Esophagus muscularis mucosa (tissue), 4 donors: ENCODE measurements at regions not wholly inside any gene's neighbourhood (a gene's known extent, or its start where the extent isn't known, plus 50 kb on each side); places are given as distances from the start of the nearest gene placed in this dataset.

ENCODE experiments used
- DNase-seq: peaks from one replicate; pipeline ENCODE4 v3.0.0-alpha.2; 2017; ENCODE audit errors: extremely low spot score
- H3K27ac ChIP-seq, 4 donors: fragments of 200-600 bp; sonication (generic); replicated peaks in 1 of 4; 1 replicate in 3 of 4; 2 replicates in 1 of 4; pipeline ENCODE4 v1.5.1; 2016 to 2019; ENCODE audit warnings: mild to moderate bottlenecking in 1 of 4
- H3K27me3 ChIP-seq, 4 donors: fragments of 200-600 bp; sonication (generic); one replicate each; pipeline versions ENCODE4 v1.5.1 to v1.6.0; 2016 to 2019
- H3K36me3 ChIP-seq, 4 donors: fragments of 200-600 bp; sonication (generic); one replicate each; pipeline ENCODE4 v1.5.1; 2016 to 2019
- H3K4me1 ChIP-seq, 4 donors: fragments of 200-600 bp; sonication (generic); one replicate each; pipeline ENCODE4 v1.5.1; 2016 to 2019
- H3K4me3 ChIP-seq, 4 donors: fragments of 200-600 bp; sonication (generic); 1 replicate in 2 of 4; 2 replicates in 2 of 4; pipeline ENCODE4 v1.5.1; 2016 to 2019; ENCODE audit warnings: mild to moderate bottlenecking in 4 of 4, moderate library complexity in 1 of 4
- H3K9me3 ChIP-seq, 4 donors: fragments of 200-600 bp; sonication (generic); 1 replicate in 3 of 4; 2 replicates in 1 of 4; pipeline ENCODE4 v1.5.1; 2016 to 2019
- EP300 ChIP-seq: sonication (generic); formaldehyde crosslinking; IDR thresholded peaks from one replicate; pipeline ENCODE4 v1.6.1; 2017; ENCODE audit warnings: antibody characterized with exemption
- POLR2A ChIP-seq: fragments of 450-650 bp; IDR thresholded peaks from one replicate; pipeline ENCODE4 v1.6.1; 2017; ENCODE audit warnings: antibody characterized with exemption, moderate library complexity, mild to moderate bottlenecking, low read depth
- POLR2AphosphoS5 ChIP-seq, 2 donors: sonication (generic); formaldehyde crosslinking; IDR thresholded peaks; one replicate each; pipeline ENCODE4 v1.6.1; 2017; ENCODE audit warnings: antibody characterized with exemption in 2 of 2
- WGBS: methylation state at CpG from one replicate; pipeline ENCODE4 v1.1.5; 2018; 5-methylcytosine and 5-hydroxymethylcytosine counted together
- intact Hi-C: fragments of 100-400 bp; cut with DNase I; formaldehyde crosslinking; loops from one replicate; pipeline ENCODE4 v1.15.1; 2023
- TF ChIP-seq, protein P1 (sequence below), 3 experiments: fragments of 200-600 bp in 2 of 3; fragments of 450-650 bp in 1 of 3; sonication (generic) in 2 of 3; IDR thresholded peaks; one replicate each; pipeline ENCODE4 v1.5.1; 2017 to 2019; ENCODE audit warnings: antibody characterized with exemption in 3 of 3, mild to moderate bottlenecking in 2 of 3, moderate library complexity in 1 of 3

DNA sequence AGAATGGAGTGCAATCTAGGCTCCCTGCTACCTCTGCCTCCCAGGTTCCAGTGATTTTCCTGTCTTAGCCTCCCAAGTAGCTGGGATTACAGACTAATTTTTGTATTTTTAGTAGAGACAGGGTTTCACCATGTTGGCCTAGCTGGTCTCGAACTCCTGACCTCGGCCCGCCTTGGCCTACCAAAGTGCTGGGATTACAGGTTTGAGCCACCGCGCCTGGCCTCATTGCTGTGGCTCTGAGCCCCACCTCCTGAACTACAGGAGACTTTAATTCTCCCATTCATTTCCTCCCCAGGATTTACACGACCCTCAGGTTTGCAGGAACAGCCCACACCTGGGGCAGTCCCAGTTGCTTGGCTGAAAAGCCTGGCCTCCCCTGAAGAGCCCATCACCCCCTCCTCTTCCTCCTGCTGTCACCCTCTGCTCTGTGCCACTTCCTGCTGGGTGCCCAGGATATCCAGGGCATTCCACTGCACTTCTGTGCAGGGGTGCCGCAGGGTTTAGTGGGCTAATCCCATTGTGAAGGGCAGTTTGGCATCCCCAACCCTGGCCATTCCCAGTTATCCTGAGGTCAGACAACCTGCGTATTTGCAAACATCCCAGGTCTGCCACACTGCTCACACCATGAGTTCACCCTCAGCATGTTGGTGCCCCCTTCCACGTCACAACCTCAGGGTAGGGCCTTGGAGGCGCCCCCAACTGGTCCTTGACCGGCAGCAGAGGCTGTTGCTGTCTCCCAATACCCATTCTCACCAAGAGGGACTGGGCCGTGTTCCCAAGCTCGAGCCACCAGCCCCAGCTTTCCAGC is 265.0 kb upstream of the IRX4 start:
- no peak overlapping the region for H3K27ac ChIP-seq
- peaks cover 0 to 16% (median 6%) of the 10 kb centered on the region in 4 donors for H3K9me3 ChIP-seq
- intact Hi-C loops, result no loop called here
- no peak overlapping the region for H3K4me3 ChIP-seq
- H3K4me1 ChIP-seq, result no peaks in the 10 kb centered on the region
- no peak for DNase-seq
- 93% methylated on average over 7 of the region's 13 CpGs for WGBS
- H3K27me3 ChIP-seq, result peaks cover 0 to 49% (median 0%) of the 10 kb centered on the region in 4 donors
- TF ChIP-seq, protein P1, sequence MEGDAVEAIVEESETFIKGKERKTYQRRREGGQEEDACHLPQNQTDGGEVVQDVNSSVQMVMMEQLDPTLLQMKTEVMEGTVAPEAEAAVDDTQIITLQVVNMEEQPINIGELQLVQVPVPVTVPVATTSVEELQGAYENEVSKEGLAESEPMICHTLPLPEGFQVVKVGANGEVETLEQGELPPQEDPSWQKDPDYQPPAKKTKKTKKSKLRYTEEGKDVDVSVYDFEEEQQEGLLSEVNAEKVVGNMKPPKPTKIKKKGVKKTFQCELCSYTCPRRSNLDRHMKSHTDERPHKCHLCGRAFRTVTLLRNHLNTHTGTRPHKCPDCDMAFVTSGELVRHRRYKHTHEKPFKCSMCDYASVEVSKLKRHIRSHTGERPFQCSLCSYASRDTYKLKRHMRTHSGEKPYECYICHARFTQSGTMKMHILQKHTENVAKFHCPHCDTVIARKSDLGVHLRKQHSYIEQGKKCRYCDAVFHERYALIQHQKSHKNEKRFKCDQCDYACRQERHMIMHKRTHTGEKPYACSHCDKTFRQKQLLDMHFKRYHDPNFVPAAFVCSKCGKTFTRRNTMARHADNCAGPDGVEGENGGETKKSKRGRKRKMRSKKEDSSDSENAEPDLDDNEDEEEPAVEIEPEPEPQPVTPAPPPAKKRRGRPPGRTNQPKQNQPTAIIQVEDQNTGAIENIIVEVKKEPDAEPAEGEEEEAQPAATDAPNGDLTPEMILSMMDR (IDR thresholded peaks at IDR 0.05), result no peak
- TF ChIP-seq POLR2AphosphoS5 (IDR thresholded peaks at IDR 0.05) (no peak), POLR2A (no peak), EP300 (no peak)
- H3K36me3 ChIP-seq, result no peaks in the 10 kb centered on the region

DNA sequence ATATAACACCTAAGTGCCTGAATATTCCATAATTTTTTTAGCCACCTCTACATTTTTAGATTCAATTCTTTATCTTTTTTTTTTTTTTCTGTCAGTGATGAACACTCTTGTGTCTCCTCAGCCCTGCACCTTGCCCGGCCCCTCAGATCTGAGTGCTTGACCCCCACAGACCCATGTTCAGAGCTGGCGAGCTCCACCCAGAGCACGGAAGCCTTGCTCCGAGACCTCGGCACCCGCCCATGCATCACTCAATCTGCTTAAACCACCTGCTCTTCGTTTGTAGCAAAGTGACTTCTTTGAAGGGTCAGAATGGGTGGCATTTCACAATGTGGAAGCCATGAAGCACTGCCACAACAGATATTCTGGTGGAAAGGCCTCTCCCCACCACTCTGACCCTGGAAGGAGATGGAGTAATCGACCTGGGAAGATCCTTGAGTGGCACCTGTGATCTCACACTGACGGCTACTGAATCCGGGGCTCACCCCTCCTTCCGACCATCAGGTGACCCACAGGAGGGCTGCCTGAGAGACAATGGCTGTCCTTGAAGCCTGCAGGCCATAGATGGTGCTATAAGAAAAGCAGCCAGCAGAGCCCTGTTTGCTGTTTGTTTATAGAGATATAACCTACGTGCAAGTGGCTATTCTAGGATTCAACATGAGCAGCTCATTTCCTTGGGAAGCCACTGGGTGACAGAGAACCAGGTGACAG is 261.1 kb upstream of the IRX4 start:
- no peak for DNase-seq

DNA sequence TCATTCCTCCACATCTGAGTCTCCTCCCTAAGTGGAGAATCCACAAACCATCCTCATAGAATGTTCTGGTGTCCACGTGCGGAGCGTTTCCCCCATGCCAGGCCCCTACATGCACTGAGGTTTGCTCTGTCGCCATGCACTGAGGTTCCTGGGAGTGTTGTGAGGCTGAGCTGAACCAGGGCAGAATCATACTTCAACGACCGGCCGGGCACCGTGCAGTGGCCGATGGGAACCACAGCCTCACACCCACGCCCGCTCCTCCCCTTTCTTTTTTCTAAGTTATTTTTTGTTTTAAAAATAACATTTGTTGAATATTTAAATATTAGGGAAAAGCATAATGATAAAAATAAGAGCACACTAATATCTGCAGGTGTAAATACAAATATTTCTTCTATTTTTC is 260.4 kb upstream of the IRX4 start:
- Histone ChIP-seq H3K4me3 (no peak overlapping the region), H3K9me3 (peaks cover 0 to 16% (median 3%) of the 10 kb centered on the region in 4 donors), H3K27ac (no peak overlapping the region), H3K36me3 (no peaks in the 10 kb centered on the region), H3K27me3 (peaks cover 0 to 53% (median 0%) of the 10 kb centered on the region in 4 donors), H3K4me1 (no peaks in the 10 kb centered on the region)
- no peak for DNase-seq
- no peak for TF ChIP-seq POLR2AphosphoS5 (IDR thresholded peaks at IDR 0.05)
- TF ChIP-seq, protein P1 (IDR thresholded peaks at IDR 0.05), result no peak
- no peak for TF ChIP-seq POLR2A
- no peak for TF ChIP-seq EP300
- intact Hi-C loops, result no loop called here
- WGBS, result 86% methylated on average over 11 of the region's 11 CpGs

More for the DNA sequence above, 261.1 kb upstream of the IRX4 start:
- Histone ChIP-seq H3K27ac (no peak overlapping the region), H3K36me3 (no peaks in the 10 kb centered on the region), H3K4me1 (no peaks in the 10 kb centered on the region), H3K27me3 (peaks cover 0 to 57% (median 0%) of the 10 kb centered on the region in 4 donors), H3K9me3 (peaks cover 0 to 16% (median 3%) of the 10 kb centered on the region in 4 donors), H3K4me3 (no peak overlapping the region)
- WGBS, result 80% methylated on average over 11 of the region's 12 CpGs
- intact Hi-C loops, result no loop called here
- TF ChIP-seq EP300, result no peak
- no peak for TF ChIP-seq POLR2A
- no peak for TF ChIP-seq POLR2AphosphoS5 (IDR thresholded peaks at IDR 0.05)
- TF ChIP-seq, protein P1 (IDR thresholded peaks at IDR 0.05), result no peak

DNA sequence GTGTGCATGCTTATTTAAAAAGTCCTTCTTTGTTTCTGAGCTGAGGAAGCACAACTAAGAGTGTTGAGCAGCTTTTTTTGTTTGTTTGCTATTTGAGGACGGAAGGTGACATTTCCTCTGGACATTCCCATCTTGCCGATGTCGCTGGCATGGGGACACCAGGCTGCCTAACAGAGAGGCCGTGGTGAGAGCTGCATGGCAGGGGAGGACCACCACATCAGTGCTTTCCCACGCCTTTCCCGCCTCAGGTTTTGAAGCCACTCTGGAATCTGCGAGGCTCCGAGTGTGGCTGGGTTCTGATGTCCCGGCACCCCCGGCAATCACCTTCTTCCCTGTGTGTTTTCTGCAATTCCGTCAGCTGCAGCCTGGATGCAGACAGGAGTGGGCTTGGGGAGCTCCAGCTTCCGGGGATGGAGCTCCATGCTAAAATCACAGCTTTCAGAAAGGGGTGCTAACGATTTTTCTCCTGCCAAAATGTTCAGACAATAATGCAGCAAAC is 259.8 kb upstream of the IRX4 start:
- no peak for DNase-seq
- H3K36me3 ChIP-seq, result no peaks in the 10 kb centered on the region
- TF ChIP-seq POLR2A (no peak), POLR2AphosphoS5 (IDR thresholded peaks at IDR 0.05) (no peak), EP300 (no peak)
- TF ChIP-seq, protein P1 (IDR thresholded peaks at IDR 0.05), result no peak
- H3K4me3 ChIP-seq, result no peak overlapping the region
- 58% methylated on average over 13 of the region's 13 CpGs for WGBS
- H3K27me3 ChIP-seq, result peaks cover 0 to 49% (median 0%) of the 10 kb centered on the region in 4 donors
- no peaks in the 10 kb centered on the region for H3K4me1 ChIP-seq
- peaks cover 0 to 16% (median 3%) of the 10 kb centered on the region in 4 donors for H3K9me3 ChIP-seq
- H3K27ac ChIP-seq, result no peak overlapping the region
- intact Hi-C loops, result no loop called here
